ENCODE measurements at regions not wholly inside any gene's neighbourhood (a gene's known extent, or its start where the extent isn't known, plus 50 kb on each side); places are given as distances from the start of the nearest gene placed in this dataset.

DNA sequence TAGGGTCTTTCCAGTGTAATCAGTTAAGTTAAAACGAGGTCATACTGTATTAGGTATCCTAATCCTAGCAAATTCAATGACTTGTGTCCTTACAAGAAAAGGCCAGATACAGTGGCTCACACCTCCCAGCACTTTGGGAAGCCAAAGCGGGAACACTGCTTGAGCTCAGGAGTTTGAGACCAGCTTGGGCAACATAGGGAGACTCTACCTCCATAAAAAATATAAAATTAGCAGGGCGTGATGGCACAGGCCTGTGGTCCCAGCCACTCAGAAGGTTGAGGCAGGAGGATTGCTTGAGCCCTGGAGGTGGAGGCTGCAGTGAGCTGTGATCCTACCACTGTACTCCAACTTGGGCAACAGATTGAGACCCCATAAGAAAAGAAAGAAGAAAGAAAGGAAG is 61.1 kb downstream of the CXCL12 start:
- TF ChIP-seq, protein P1, sequence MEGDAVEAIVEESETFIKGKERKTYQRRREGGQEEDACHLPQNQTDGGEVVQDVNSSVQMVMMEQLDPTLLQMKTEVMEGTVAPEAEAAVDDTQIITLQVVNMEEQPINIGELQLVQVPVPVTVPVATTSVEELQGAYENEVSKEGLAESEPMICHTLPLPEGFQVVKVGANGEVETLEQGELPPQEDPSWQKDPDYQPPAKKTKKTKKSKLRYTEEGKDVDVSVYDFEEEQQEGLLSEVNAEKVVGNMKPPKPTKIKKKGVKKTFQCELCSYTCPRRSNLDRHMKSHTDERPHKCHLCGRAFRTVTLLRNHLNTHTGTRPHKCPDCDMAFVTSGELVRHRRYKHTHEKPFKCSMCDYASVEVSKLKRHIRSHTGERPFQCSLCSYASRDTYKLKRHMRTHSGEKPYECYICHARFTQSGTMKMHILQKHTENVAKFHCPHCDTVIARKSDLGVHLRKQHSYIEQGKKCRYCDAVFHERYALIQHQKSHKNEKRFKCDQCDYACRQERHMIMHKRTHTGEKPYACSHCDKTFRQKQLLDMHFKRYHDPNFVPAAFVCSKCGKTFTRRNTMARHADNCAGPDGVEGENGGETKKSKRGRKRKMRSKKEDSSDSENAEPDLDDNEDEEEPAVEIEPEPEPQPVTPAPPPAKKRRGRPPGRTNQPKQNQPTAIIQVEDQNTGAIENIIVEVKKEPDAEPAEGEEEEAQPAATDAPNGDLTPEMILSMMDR (IDR thresholded peaks at IDR 0.05): no peak
- no peak for TF ChIP-seq POLR2A (IDR thresholded peaks at IDR 0.05)
